Posterior cingulate gyrus (tissue), 11 donors: ENCODE measurements at regions not wholly inside any gene's neighbourhood (a gene's known extent, or its start where the extent isn't known, plus 50 kb on each side); places are given as distances from the start of the nearest gene placed in this dataset.
"Not testable (repeated sequence)": the region's sequence is repeated elsewhere in the genome, so short reads cannot be mapped to it uniquely, and the experiment has no call there.

Source experiments
- DNase-seq, 10 donors: peaks; one replicate each; pipeline versions ENCODE4 v3.0.0 to v3.0.0-alpha.2; 2020 to 2021; ENCODE audit warnings: mixed read lengths in 3 of 10
- intact Hi-C: fragments of 100-400 bp; cut with DNase I; formaldehyde crosslinking; loops from one replicate; pipeline ENCODE4 v1.15.1; 2023

GRCh38 chr20:55322745-55323144 is 682.6 kb downstream of the CBLN4 start:
- DNase-seq, result no peak
- intact Hi-C loops, result loop anchor here (10.0 kb wide), 1 partner anchor 58 kb away; no protein-coding TSS in a partner anchor

GRCh38 chr20:55316753-55317152 is 688.6 kb downstream of the CBLN4 start:
- intact Hi-C loops, result no loop called here
- no peak for DNase-seq

GRCh38 chr20:55310844-55311243 is 694.5 kb downstream of the CBLN4 start:
- DNase-seq, intact Hi-C loops: not testable (repeated sequence)

- intact Hi-C loops, result no loop called here
- DNase-seq, result no peak
Measured at GRCh38 chr20:55291261-55291660, 714.1 kb downstream of the CBLN4 start.

GRCh38 chr20:55283889-55284288 is 721.4 kb downstream of the CBLN4 start:
- intact Hi-C loops, result no loop called here
- DNase-seq, result no peak

- intact Hi-C loops, result no loop called here
- no peak for DNase-seq
Measured at GRCh38 chr20:55273149-55273548, 732.2 kb downstream of the CBLN4 start.

GRCh38 chr20:55271371-55271770 is 733.9 kb downstream of the CBLN4 start:
- DNase-seq, result no peak
- intact Hi-C loops, result no loop called here

GRCh38 chr20:55269913-55270312 is 735.4 kb downstream of the CBLN4 start:
- intact Hi-C loops, result loop anchor here (10.0 kb wide), 1 partner anchor 55 kb away; no protein-coding TSS in a partner anchor
- DNase-seq, result no peak

GRCh38 chr20:55266361-55266760 is 739.0 kb downstream of the CBLN4 start:
- DNase-seq, result no peak
- intact Hi-C loops, result loop anchor here (10.0 kb wide), 1 partner anchor 58 kb away; no protein-coding TSS in a partner anchor

GRCh38 chr20:55264703-55265239 is 740.5 kb downstream of the CBLN4 start:
- no peak for DNase-seq
- intact Hi-C loops, result loop anchor here (10.0 kb wide), 1 partner anchor 60 kb away; no protein-coding TSS in a partner anchor

GRCh38 chr20:55258559-55258958 is 746.8 kb downstream of the CBLN4 start:
- intact Hi-C loops, result no loop called here
- DNase-seq, result no peak

- peak in 1 of 10 donors; percentile 61 for DNase-seq
- intact Hi-C loops, result no loop called here
Measured at GRCh38 chr20:55255016-55255415, 750.3 kb downstream of the CBLN4 start.

GRCh38 chr20:55253781-55254180 is 751.5 kb downstream of the CBLN4 start:
- intact Hi-C loops, result no loop called here
- DNase-seq, result no peak

- no peak for DNase-seq
- intact Hi-C loops, result no loop called here
Measured at GRCh38 chr20:55252521-55252920, 752.8 kb downstream of the CBLN4 start.

GRCh38 chr20:55251170-55251569 is 754.1 kb downstream of the CBLN4 start:
- intact Hi-C loops, result no loop called here
- no peak for DNase-seq

GRCh38 chr20:55242853-55243252 is 762.5 kb downstream of the CBLN4 start:
- intact Hi-C loops, result no loop called here
- no peak for DNase-seq

GRCh38 chr20:55239269-55239668 is 763.9 kb downstream of the DOK5 start:
- DNase-seq, result no peak
- intact Hi-C loops, result no loop called here

- intact Hi-C loops, result no loop called here
- DNase-seq, result no peak
Measured at GRCh38 chr20:55232647-55233046, 757.3 kb downstream of the DOK5 start.

GRCh38 chr20:55229451-55229850 is 754.1 kb downstream of the DOK5 start:
- intact Hi-C loops, result no loop called here
- DNase-seq, result no peak

GRCh38 chr20:55216525-55217242 is 741.3 kb downstream of the DOK5 start:
- intact Hi-C loops, result no loop called here

GRCh38 chr20:55213653-55214052 is 738.3 kb downstream of the DOK5 start:
- DNase-seq, result no peak
- intact Hi-C loops, result no loop called here

More at GRCh38 chr20:55216525-55217242, 741.3 kb downstream of the DOK5 start:
- no peak for DNase-seq

- intact Hi-C loops, result no loop called here
- DNase-seq, result no peak
Measured at GRCh38 chr20:55211481-55211880, 736.1 kb downstream of the DOK5 start.
